ENCODE measurements at regions not wholly inside any gene's neighbourhood (a gene's known extent, or its start where the extent isn't known, plus 50 kb on each side); places are given as distances from the start of the nearest gene placed in this dataset.
"Not testable (repeated sequence)": the region's sequence is repeated elsewhere in the genome, so short reads cannot be mapped to it uniquely, and the experiment has no call there.

DNA sequence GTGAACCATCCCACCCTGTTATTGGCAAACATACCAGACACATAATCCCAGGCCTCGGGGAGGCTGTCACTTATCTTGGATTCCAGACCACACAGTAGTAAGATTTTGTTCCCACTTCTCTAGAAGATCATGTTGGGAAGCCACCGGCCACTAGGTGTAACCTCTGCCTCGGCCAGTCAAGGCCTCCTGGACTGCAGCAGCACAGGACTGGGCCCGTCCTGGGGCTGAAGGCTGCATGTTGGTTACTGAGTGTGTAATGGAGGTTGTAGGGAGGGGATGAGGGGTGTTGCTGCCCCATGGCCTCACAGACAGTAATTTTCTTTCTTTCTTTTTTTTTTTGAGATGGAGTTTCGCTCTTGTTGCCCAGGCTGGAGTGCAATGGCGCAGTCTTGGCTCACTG, 92.4 kb upstream of the SYT13 start:
- no peak for DNase-seq

DNA sequence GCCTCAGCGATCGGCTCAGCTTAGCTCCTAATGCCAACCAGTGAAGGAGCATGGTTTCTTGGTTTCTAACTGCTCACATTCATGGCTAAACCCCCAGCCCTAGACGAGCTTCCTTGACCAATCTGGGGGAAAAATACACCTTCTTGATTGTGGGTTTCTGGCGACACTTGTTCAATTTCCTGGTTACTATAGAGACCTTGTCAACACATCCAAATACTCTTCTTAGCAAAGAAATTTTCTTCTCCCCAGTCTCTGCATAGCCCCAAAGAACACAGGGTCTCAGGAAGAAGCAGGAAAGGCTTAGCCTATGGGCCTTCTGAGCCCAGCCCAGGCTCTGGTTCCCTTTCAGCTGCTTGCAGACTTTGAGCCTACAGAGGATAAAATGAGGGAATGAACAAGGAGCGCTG, 88.5 kb upstream of the SYT13 start:
- no peak for DNase-seq

DNA sequence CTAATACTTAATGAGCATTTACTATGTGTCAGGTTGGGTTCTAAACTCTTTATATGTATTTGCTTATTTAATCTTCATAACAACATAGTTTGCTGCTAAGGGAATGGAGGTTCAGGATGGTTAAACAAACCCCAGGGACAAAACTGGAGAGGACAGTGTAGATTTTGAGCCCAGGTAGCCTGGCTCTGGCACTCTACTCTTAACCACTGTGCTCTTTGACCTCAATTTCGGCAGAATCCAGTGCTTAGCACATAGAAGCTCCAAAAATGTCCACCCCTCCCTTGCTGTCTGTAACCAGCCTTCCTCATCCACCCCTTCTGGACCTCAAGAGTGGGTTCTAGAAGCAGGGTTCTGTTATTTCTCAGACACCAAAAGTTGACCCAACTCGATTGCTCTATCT, 88.0 kb upstream of the SYT13 start:
- DNase-seq, result no peak

DNA sequence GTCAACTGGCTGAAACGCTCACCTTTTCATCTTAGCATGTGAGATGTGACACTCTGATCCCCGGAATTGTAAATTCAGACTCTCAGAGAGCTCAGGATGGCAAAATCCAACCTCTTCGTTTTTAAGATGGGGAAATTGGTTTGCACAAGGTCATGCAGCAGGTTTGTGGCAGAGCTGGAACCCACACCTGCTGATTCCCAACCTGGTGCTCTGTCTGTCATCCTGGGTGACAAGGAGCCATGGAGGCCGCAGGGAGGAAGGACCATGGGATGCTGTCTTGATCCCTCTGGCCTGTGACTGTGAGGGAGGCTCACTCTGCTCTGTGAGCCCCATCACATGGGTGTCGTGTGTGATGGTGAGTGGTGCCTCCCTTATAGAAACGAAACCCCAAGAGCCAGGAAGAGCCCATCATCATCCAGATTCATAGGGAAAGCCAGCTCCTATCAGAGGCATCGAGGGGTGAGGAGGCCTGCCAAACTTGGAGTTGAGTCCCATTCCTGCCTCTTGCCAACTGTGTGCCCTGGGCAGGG, 87.4 kb upstream of the SYT13 start:
- DNase-seq, result no peak

DNA sequence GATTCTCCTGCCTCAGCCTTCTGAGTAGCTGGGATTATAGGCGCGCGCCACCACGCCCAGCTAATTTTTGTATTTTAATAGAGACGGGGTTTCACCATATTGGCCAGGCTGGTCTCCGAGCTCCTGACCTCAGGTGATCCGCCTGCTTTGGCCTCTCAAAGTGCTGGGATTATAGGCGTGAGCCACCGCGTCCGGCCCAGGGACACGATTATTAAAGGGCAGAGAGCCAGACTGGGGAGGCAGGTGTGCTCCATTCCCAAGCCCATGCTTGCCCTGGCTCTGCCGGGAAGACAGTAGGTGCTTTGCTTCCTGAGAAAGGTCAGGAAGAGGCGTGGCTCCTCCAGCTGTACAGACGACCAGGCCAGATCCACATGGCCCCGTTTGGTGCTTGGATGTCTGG, 86.3 kb upstream of the SYT13 start:
- DNase-seq, result not testable (repeated sequence)

DNA sequence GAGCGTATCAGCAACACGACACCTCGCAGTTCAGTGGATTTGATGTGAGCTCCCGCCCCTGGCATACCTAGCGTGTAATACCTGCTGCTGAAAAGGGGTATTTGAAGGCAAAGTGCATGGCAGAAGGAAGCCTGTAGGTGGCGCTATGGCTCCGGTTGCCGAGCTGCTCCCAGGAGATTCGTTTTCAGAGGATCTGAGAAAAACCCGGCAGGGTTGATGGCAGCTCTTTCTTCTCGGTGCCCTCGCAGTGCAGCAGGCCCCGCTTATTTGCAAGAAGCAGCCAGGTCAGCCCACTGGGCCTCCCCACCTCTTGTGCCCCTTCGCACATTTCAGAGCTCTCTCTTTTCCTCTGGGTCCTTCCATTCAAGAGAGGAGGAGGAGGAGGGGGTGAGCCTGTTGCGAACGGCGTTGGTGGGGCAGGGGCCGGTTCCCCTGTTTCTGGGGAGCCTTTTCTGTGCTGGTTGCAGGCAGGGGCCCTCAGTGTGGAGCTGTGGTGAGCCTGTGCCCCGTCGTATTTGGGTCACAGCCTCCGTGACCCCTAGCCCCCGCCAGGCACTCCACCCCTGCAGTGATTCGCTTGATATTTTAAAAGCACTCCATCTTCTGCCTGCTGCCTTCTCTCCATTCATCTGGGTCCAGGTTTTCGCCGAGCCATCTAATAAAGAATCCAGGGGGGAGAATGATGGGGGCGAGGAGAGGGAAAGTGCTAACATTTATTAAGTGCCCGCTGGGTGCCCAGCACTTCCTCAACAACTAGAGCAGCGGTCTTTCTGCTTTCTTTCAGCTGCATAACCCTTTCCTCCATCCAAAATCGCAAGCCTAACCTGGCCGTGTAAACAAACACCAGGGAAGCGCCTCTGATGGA, 85.3 kb upstream of the SYT13 start:
- peak; percentile 89 for DNase-seq

DNA sequence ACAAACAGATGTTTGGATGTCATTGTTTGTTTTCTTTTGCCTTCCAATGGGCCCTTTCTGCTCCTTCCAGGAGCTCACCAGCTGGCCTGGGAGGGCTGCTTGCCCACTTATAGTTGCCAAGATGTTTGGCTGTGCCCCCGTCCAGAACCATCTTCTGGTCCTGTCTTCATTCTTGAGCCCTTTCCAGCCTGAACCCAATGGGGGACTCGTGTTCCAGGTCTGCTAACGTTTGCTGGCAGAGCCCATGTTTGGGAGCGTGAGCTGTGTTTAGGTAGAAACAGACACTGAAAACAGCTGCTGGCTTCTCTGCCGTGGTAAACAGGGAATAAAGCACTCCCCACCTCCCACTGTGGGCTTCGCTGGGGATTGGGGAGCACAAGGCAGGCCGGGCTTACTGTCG, 83.2 kb upstream of the SYT13 start:
- DNase-seq, result no peak

DNA sequence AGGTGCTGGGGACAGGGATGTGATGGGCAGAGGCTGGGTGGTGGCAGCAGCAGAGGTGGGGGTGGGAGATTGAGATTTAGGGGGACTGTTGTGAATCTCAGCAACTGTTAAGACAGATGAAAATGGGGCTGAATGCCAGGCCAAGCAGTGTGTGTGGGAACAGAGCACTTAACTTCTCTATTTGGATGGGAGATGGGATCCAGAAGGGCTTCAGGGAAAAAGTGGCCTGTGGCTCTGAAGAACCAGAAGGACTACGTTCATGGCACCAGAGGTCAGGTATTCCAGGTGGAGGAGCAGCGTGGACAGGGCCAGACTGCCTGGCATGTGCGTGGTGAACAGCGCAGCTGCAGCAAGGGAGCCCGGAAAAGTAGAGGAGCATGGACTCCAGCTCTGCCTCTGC, 82.6 kb upstream of the SYT13 start:
- DNase-seq, result no peak

DNA sequence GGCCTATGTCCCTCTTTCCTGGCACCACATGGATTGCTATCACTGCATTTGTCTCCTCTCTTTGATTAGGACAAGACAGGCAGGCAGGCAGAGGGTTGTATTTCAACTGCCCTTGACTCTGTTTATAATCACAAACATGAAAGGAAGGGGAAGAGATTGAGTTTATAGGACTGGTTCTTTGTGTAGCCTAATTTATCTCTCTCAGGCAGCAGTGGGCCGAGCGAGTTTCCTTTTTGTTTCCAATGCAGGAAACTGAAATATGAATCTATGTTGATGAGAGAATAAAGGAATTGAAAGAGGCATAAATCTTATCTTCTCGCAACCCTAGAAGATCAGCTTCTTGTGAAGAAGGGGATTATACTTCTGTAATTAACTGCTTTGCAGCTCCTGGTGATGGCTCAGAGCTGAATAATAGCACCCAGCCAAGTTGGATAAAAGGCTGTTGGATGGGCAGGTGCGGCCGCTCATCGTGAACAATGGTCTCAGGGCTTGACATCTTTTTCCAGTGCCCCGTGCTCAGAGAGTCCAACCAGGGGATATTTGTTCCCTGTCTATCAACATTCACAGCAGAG, 80.6 kb upstream of the SYT13 start:
- DNase-seq, result no peak

DNA sequence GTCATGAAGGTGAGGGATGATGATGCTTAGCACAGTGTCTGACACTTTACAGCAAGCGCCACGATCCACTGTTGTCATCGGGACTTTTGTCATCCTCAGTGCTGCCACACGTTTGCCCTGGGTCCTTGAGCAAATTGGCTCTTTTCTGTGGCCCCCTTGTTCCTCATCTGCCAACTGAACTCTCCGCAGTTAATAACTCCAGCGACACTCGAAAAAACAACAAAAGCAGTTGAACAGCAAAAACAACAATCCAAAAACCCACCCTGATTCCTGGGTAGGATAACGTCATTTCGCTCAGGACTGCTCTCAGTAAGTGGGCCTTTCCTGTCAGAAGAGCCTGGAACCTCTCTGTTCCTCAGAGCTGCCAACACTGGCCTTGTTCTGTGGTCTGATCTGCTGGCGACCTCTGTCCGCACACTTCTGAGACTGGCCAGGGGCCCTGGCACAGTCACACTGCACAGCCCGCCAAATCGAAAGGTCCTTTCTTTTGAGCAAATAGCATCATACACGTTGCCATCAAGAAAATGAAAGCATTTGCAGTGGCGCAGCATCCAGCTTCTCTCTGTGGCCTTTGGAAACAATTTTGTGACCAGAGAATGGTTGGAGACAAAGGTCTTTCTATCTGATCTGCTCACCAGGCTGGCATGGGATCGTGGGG, 79.9 kb upstream of the SYT13 start:
- no peak for DNase-seq

DNA sequence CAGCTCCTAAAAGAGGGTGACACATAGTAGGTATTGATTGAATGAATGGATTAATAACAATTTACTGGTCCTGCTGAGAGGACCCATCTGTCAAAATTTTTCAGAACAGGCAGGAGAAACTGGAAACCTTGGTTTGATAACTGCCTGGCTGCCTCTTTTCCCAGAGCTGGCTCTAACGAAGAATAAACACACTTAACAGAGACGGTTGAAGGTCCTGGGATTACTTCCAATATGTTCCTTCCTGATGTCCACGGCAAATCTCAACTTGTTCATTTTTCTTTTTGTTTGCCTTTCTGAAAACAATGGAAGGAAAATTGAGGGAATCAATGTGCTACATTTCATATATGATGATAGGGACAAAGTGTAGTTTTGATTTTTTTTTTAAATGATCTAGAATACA, 76.5 kb upstream of the SYT13 start:
- no peak for DNase-seq

DNA sequence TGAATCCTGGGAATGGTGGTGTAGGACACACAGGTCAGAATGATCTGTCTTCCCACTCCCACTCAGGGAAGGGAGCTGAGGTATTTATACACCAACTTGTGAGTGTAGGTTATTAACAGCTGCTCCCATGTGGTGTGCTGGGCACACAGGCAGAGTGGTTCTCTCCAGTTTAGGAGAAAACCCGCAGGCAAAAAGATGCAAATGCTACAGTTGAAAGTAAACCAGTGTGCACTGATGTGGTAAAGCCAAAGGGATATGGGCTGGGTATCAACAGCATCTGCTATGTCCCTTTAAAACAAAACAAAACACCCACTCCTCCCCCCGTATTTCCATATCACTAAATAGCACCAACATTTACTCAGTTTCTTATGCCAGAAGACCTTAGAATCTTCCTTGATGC, 75.4 kb upstream of the SYT13 start:
- no peak for DNase-seq

DNA sequence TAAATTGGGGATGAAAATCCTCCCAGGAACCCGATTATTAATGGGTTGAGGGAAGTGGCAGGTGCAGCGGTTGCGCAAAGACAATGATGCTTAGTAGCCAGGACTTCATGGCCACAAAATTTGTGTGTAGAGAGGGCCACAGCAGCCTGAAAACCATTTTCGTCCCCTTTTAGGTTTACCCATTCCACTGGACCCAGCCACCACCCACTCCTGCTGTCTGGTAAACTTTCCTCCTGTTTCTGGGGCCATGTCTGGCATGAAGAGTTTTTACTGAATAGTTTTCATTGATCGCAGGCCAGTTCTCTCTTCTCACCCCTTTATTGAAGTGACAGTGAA, 69.5 kb upstream of the SYT13 start:
- DNase-seq, result no peak

DNA sequence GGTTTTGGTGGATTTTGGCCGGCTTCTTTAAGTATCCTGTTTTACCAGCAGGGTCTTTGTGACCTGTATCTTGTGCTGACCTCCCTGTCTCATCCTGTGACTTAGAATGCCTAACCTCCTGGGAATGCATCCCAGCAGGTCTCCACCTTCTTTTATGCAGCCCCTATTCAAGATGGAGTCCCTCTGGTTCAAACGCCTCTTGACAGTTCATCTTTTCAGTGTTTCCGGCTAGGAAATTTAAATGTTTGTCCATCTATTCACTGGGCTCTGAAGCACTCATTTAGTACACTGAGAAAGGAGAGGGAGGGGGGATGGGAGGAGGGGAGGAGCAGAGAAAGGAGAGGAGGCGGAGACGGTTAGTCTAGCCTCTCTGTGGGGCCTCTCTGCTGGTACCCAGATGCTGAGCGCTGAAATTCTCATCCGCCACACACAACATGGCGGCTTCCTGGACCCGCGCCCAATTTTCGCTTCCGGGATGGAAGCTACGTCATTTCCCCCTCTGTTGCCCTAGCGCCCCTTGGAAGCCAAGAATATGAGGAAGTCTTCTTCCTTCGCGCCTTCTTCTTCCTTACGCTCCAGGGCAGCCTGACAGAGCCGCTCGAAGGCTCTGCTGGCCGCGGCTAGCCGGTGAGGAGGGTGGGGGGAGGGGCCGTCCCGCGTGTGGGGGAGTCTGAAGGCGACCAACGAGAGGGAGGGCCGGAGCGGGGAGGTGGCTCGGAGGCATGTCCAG, 69.0 kb upstream of the SYT13 start:
- peak; percentile 91 for DNase-seq

DNA sequence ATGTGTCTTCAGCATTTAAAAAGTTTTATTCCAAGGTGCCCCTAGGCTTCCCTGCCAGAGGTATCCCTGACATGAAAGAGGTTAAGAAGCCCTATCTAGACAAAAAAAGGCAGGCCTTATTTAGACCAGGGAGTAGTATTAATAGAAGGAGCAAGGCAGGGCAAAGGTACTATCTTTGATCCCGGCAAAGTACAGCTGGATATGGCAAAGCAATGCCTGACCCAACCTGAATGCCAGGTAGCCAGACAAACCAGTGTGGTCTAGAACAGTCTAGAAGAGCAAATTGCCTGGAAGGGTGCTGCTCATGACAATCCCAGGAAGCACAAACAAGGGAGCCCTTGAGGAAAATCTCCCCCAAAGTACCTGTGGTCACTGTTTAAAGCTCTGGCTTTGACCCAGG, 62.6 kb upstream of the SYT13 start:
- no peak for DNase-seq

DNA sequence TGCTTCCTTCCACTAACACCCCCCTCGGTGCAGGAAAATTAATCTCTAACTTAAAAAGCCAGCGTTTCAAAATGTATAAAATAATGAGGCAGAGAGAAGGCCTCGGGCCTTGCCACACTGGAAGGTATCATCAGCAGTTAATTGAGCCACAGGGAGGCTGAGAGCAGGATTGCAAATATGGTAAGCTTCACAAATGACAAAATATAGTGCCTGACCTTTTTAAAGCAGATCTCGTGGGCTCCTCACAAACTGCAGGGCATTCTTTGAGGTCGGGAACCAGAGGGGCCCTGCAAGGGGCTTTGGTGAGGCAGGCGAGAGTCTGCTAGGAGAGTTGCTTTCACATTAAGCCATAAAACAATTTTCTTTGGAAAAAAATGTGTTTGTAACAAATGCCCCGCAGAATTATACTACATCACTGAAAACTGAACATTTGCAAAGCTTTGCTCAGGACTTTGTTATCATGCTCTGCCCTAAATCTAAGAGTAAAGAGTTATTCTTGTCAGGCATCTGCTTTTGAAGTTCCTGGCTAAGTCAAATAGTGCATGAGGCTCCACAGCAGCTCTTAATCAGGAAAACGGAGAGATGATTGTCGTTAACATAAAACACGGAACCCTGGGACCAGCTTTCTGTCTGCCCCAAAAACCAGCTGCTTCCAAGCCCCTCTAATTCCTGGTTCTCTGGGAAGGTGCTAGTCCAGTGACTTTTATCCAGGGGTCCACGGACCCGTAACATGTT, 61.4 kb upstream of the SYT13 start:
- no peak for DNase-seq

DNA sequence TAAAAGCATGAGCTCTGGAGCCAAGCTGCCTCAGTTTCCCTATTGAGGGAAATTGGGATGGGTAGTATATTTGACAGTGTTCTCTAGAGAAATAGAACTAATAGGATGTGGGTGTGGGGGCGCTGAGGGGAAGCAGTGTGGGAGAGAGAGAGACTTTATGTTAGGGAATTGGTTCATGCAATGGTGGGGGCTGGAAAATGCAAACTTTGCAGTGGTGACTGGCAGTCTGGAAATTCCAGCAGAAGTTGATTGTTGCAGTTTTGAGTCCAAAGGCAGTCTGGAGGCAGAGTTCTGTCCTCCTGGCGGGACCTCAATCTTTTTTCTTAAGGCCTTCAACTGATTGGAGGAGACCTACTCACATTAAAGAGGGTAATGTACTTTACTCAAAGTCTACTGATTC, 59.4 kb upstream of the SYT13 start:
- no peak for DNase-seq

DNA sequence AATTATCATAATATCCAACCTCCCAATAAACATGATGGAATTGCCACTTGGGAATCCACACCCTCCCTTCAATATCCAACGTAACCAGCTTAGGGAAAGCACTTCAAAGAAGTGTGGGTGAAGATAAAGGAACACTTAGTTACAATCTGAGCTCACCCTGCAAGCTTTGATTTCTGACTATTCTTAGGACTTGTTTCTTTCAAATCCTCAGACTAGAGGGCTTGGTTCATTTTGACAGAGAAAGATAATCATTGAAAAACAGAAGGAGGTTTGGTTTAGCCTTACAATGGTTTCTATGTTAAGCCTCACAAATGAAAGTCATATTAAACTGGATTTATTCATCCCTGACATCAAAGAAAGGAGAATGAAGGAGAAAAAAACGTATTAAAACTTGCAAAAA, 57.9 kb upstream of the SYT13 start:
- DNase-seq, result no peak

DNA sequence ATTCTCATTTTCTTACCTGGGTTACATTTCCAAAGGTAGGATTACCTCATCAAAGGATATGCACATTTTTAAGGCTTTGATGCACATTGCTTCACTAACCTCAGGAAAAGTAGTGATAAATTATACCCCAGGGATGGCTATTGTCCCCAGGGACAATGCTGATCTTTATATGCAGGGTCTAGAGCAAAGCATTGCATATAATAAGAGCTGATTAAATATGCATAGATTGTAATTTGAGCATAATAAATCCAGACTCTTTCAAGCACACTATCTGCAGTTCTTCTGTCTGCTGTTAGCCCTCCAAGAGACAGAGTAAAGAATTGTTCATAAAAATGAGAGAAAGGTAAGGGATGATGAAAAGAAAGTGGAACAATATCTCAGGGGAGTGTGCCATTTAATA, 57.3 kb upstream of the SYT13 start:
- no peak for DNase-seq

DNA sequence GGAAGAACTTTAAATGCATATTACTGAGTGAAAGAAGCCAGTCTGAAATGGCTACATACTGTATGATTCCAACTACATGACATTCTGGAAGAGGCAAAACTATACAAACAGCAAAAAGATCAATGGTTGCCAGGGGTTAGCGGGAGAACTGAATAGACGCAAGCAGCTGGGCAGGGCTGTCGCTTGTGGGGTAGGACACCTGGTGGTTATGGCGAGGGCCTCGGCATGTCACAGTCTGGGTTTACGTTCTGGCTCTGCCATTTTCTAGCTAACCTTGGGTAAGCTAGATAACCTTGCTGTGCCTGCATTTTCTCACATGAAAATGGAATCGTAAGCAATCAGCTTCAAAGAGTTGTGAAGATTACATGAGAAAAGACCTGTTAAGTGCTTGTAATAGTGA, 55.2 kb upstream of the SYT13 start:
- DNase-seq, result no peak

DNA sequence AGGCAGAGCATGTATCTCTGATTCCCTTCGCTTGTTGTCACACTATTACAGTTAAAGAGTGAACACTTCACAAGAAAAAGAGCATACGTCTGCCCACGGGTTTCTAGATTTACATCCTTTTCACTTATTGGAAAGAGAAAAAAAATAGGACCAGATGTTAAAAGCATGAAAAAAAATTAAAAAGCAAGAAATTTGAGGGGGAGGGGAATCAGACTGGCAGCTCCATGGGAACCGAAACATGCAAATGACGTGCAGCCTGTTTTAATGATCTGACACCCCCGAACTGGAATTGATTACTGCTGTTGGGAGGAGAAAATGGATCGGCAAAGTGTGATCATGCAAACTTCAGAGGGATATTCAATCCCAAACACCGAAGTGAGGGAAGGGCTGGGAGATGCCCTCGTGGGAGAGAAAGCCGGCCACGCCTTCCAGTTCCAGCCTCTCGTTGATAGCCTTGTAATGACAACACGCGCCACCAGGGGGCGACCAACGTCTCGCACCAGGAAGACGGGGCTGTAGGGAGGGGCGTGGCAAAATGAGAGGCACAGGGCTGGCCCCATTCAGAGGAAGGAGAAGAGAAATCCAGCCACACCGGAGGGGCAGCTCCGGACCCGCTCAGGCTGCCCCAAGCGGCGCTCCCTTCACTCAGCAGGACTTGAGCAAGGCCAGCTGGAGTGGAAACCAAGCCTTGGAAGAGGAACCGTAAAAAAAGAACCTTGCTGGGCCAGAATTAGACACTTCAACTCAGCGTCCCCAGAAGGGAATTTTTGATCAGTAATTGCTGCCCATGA, 53.8 kb upstream of the SYT13 start:
- DNase-seq, result peak; percentile 94

All from DMS53 (cell line).